ENCODE measurements at regions not wholly inside any gene's neighbourhood (a gene's known extent, or its start where the extent isn't known, plus 50 kb on each side); places are given as distances from the start of the nearest gene placed in this dataset.

DNA sequence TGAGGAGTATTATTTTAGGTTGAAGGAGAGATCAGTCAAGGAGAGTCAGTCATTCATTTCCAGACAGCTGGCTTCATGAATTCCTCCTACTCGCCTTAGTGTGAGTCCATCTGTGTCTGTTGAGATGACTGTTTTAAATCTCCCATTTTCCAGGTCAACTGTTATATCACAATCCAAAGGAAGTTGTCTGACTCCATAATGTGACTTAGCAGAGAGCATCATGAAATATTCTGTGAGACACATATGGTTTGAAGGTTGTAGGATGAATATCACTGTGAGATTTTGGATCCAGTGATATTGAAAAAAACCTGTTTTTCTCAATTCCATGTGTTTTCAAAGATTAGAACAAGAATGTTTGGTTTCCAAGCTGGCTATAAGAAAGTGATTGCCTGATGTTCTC is 530.2 kb upstream of the MAN1A1 start:
- H3K36me3 ChIP-seq, result no peaks in the 10 kb centered on the region
- 0 to 97% methylated on average over 1 of the region's 1 CpG for WGBS, 2 donors
- H3K9me3 ChIP-seq, result no peaks in the 10 kb centered on the region
- no peak for TF ChIP-seq POLR2A (IDR thresholded peaks at IDR 0.05)
- no peak for TF ChIP-seq CTCF (IDR thresholded peaks at IDR 0.05)
- DNase-seq, result no peak
- H3K27me3 ChIP-seq, result no peaks in the 10 kb centered on the region
- H3K4me1 ChIP-seq, result no peaks in the 10 kb centered on the region
- intact Hi-C loops (cut with DNase I), result no loop called here
- H3K27ac ChIP-seq, result no peak overlapping the region
- no peak overlapping the region for H3K4me3 ChIP-seq (replicated peaks in 1 of 3)

DNA sequence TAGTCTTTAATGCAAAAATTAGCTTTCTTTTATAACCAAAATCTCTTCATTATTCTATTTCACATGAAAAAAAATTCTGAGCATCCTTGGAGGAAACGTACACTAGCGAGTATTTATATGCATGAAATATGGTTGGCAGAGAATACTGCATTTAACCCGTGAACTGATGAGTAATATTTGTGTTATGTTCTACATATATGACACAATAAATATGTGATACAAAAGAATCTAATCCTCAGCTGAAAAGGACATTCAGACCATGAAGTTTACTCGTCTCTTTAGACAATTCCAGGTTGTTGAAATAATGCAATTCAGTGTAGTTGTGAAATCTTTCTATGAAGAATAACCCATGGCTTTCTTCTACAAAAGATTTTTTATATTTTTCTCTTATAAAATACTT is 524.8 kb upstream of the MAN1A1 start:
- H3K4me1 ChIP-seq, result no peaks in the 10 kb centered on the region
- no peaks in the 10 kb centered on the region for H3K9me3 ChIP-seq
- H3K27ac ChIP-seq, result no peak overlapping the region
- no peaks in the 10 kb centered on the region for H3K36me3 ChIP-seq
- no peak overlapping the region for H3K4me3 ChIP-seq (replicated peaks in 1 of 3)
- intact Hi-C loops (cut with DNase I), result no loop called here
- TF ChIP-seq CTCF (IDR thresholded peaks at IDR 0.05), result no peak
- no peak for TF ChIP-seq POLR2A (IDR thresholded peaks at IDR 0.05)
- H3K27me3 ChIP-seq, result no peaks in the 10 kb centered on the region
- DNase-seq, result no peak
- WGBS, 2 donors, result 90 to 95% methylated on average over 4 of the region's 4 CpGs

DNA sequence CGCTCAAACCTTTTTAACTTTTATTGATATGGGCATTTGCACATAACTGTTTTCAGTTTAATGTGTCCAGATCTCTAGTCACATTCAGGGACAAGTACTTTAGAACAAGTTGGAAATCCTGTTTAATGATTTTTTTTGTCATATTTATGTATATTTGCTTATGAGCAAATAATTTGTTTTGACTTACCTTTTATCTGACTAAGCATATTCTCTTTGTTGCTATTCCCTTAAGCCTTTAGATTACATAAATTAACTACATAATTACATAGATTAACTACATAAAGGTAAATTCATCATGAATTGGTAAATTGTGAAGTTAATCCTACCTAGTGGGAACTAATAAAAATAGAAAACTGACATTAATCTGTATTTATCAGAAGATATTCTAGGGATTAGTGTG is 523.5 kb upstream of the MAN1A1 start:
- Histone ChIP-seq H3K27me3 (no peaks in the 10 kb centered on the region), H3K4me1 (no peaks in the 10 kb centered on the region), H3K9me3 (no peaks in the 10 kb centered on the region), H3K4me3 (replicated peaks in 1 of 3) (no peak overlapping the region), H3K36me3 (no peaks in the 10 kb centered on the region), H3K27ac (no peak overlapping the region)
- DNase-seq, result no peak
- intact Hi-C loops (cut with DNase I), result no loop called here
- TF ChIP-seq POLR2A (IDR thresholded peaks at IDR 0.05) (no peak), CTCF (IDR thresholded peaks at IDR 0.05) (no peak)
- WGBS, 2 donors, result 96 to 98% methylated on average over 1 of the region's 1 CpG

DNA sequence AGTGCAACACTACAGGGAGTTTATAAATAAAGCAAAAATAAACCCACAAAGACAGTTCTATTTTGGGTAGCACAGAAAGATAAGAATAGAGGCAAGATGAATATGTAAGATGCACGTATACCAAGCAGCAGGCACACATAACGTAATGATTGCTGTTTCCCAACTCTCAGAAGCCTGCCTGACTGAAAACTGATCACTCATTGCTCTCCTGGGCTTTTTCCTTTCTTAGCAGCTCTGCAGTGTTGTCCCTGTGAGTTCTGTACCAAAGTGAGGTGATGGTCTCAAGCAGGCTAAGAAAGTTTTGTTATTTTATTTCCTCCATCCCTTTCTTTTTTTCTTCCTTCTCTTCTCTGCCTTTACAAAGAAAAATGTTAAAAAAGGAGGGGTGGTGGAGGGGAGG is 522.0 kb upstream of the MAN1A1 start:
- Histone ChIP-seq H3K36me3 (no peaks in the 10 kb centered on the region), H3K27me3 (no peaks in the 10 kb centered on the region), H3K9me3 (no peaks in the 10 kb centered on the region), H3K27ac (no peak overlapping the region), H3K4me3 (replicated peaks in 1 of 3) (no peak overlapping the region), H3K4me1 (no peaks in the 10 kb centered on the region)
- TF ChIP-seq POLR2A (IDR thresholded peaks at IDR 0.05) (no peak), CTCF (IDR thresholded peaks at IDR 0.05) (no peak)
- no peak for DNase-seq
- 76 to 84% methylated on average over 2 of the region's 2 CpGs for WGBS, 2 donors
- intact Hi-C loops (cut with DNase I), result no loop called here

DNA sequence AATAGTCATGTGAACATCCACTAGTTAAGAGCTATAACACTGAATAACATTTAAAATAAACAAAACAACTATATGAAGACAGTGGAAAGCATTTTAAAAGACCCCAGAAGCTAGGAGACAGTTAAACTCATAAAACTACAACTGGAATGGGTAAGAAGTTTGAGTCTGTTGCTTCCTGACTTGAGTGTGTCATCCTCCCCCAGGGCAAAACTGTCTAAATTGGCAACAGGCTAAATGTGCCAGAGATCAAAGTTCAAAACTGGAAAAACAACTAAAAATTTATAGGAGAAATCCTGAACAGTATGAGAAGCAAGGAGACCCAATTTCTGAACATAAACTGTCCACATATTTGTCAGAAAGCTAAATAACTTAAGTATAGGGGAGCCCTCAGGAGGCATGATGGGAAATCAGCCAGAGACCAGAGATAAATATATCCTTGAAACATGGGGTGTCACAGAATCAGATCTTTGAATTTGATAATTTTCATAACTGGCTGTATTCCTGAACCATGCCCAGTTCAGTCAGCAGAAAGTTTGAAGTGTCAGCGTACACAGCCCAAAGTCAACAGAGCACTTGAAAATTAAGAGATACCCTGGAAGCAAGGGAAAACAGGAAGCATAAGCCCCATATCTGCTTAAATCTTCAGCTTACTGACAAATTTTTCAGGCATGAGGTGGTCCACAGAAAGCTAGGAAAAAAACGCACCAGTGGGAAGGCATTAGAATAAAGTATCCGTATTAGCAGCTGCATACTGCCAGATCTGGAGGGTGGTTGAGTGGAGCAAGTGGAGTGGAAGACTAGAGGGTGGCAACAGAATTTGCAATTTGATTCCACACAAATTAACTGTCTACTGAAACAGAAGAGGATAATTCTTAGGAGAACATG is 516.1 kb upstream of the MAN1A1 start:
- intact Hi-C loops (cut with DNase I), result no loop called here
- TF ChIP-seq POLR2A (IDR thresholded peaks at IDR 0.05) (no peak), CTCF (IDR thresholded peaks at IDR 0.05) (no peak)
- Histone ChIP-seq H3K4me1 (no peaks in the 10 kb centered on the region), H3K4me3 (replicated peaks in 1 of 3) (no peak overlapping the region), H3K27me3 (no peaks in the 10 kb centered on the region), H3K27ac (no peak overlapping the region), H3K36me3 (no peaks in the 10 kb centered on the region), H3K9me3 (no peaks in the 10 kb centered on the region)
- no peak for DNase-seq
- WGBS, 2 donors, result 52 to 61% methylated on average over 3 of the region's 3 CpGs
